GM10266 (cell line): ENCODE measurements at regions not wholly inside any gene's neighbourhood (a gene's known extent, or its start where the extent isn't known, plus 50 kb on each side); places are given as distances from the start of the nearest gene placed in this dataset.

Source experiments
- DNase-seq: peaks from one replicate; pipeline ENCODE4 v3.0.0; 2012; ENCODE audit errors: extremely low spot score
- CTCF ChIP-seq: IDR thresholded peaks from 2 replicates; pipeline ENCODE4 v1.5.1; 2012; ENCODE audit warnings: mild to moderate bottlenecking, low read depth; ENCODE audit not compliant: control insufficient read depth, insufficient read depth; ENCODE audit errors: missing control alignments

DNA sequence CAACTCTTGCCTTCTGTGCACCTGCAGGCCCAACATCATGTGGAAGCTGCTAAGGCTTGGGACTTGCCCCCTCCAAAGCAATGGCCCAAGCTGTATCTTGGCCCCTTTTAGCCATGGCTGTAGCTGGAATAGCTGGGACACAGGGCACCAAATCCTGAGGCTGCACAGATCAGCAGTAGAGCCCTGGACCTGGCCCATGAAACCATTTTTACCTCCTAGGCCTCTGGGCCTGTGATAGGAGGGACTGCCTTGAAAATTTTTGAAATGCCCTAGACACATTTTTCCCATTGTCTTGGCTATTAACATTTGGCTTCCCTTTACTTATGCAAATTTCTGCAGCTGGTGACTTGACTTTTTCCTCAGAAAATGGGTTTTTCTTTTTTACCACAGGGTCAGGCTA, 68.7 kb downstream of the ING1 start:
- no peak for TF ChIP-seq CTCF
- no peak for DNase-seq

- no peak for TF ChIP-seq CTCF
- no peak for DNase-seq
Observed at GRCh38 chr13:110784704-110785103, 71.2 kb downstream of the ING1 start.

DNA sequence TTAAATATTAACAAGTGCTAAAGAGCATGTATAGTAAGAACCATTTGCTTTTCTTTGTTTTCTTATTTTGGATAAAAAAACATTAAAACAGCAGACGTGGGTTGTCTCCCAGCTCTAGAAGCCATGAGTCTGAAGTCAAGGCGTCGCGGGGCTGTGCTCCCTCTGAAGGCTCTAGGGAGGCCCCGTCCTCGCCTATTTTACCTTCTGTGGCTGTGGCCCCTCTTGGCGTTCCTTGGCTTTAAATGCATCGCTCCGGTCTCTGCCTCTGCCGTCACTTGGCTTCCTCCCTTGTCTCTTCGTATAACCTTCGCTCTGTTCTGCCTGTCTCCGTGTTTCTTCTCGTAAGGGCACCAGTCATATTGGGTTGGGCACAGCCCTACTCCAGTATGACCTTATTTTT, 75.3 kb downstream of the ING1 start:
- DNase-seq: no peak
- no peak for TF ChIP-seq CTCF

- no peak for TF ChIP-seq CTCF
- DNase-seq: no peak
Observed at GRCh38 chr13:110789871-110790270, 76.4 kb downstream of the ING1 start.

DNA sequence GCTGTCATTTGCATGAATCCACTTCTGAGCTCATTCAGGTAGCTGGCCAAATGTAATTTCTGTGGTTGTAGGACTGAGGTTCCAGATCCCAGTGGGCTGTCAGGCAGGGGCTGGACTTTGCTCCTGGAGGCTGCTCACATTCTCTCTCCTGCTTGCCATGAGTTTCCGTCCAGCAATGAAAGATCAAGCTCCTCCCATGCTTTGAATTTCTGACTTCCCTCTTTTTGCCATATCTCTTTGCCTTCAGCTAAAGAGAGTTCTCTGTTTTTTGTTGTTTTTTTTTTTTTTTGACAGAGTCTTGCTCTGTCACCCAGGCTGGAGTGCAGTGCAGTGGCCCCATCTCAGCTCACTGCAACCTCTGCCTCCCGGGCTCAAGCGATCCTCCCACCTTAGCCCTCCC, 76.9 kb downstream of the ING1 start:
- no peak for DNase-seq
- TF ChIP-seq CTCF: no peak

DNA sequence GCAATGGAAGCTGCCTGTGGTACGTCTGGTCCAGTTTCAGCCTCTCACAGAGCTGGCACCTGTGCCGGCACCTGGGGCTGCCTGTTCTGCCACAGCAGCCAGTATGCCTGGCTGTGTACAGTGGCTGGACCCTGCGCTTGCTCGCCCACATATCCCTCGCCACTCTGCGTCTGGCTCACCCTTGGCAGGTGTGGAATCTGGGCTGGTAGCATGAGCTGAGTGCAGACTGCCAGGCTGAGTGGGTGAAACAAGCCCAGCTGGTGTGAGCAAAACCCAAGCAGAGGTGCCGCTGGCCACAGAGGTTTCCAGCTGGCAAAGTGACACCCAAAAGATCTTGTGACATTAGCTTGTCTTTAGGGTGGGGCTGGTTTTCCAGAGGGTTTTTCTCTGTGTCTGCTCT, 80.7 kb downstream of the ING1 start:
- no peak for TF ChIP-seq CTCF
- DNase-seq: no peak

GRCh38 chr13:110797230-110797877, 83.9 kb downstream of the ING1 start:
- no peak for TF ChIP-seq CTCF
- no peak for DNase-seq
